Thyroid gland (tissue), 4 donors: ENCODE measurements at regions not wholly inside any gene's neighbourhood (a gene's known extent, or its start where the extent isn't known, plus 50 kb on each side); places are given as distances from the start of the nearest gene placed in this dataset.

ENCODE experiments used
- CTCF ChIP-seq, 6 experiments: fragments of 200-600 bp in 3 of 6; fragments of 450-650 bp in 3 of 6; sonication (generic) in 3 of 6; IDR thresholded peaks; one replicate each; pipeline ENCODE4 v1.5.1; 2016 to 2019; ENCODE audit warnings: antibody characterized with exemption in 6 of 6, mild to moderate bottlenecking in 2 of 6, inconsistent platforms in 1 of 6, moderate library complexity in 1 of 6
- POLR2A ChIP-seq, 2 donors: fragments of 450-650 bp; IDR thresholded peaks; one replicate each; pipeline ENCODE4 v1.6.1; 2017; ENCODE audit warnings: antibody characterized with exemption in 2 of 2, mild to moderate bottlenecking in 2 of 2, moderate library complexity in 1 of 2

GRCh38 chr1:73784026-73784425 lies 413.9 kb downstream of the LRRIQ3 start:
- TF ChIP-seq CTCF (IDR thresholded peaks at IDR 0.05): no peak
- TF ChIP-seq POLR2A (IDR thresholded peaks at IDR 0.05): no peak
